GM06990 (cell line): ENCODE measurements at regions not wholly inside any gene's neighbourhood (a gene's known extent, or its start where the extent isn't known, plus 50 kb on each side); places are given as distances from the start of the nearest gene placed in this dataset.

Experiments
- DNase-seq: peaks from one replicate; pipeline ENCODE4 v3.0.0-alpha.2; 2011; ENCODE audit not compliant: insufficient read length; ENCODE audit errors: extremely low read depth
- H3K27me3 ChIP-seq: replicated peaks from 2 replicates; pipeline ENCODE4 v1.6.0; 2011; ENCODE audit warnings: low read length; ENCODE audit not compliant: control insufficient read depth, insufficient read depth
- H3K36me3 ChIP-seq: 2 replicates; pipeline ENCODE4 v1.5.1; 2011; ENCODE audit warnings: low read length; ENCODE audit not compliant: control insufficient read depth, insufficient read depth
- H3K4me3 ChIP-seq: replicated peaks from 2 replicates; pipeline ENCODE4 v1.5.1; 2011; ENCODE audit warnings: low read depth, mild to moderate bottlenecking, control low read depth, low read length
- CTCF ChIP-seq: IDR thresholded peaks from 2 replicates; pipeline ENCODE4 v1.5.1; 2011; ENCODE audit warnings: low read length, control low read depth, mild to moderate bottlenecking, inconsistent platforms; ENCODE audit not compliant: insufficient read depth, poor library complexity, severe bottlenecking

- no peak overlapping the region for H3K4me3 ChIP-seq
- TF ChIP-seq CTCF, result no peak
- no peaks in the 10 kb centered on the region for H3K27me3 ChIP-seq
- no peak for DNase-seq
- H3K36me3 ChIP-seq, result no peaks in the 10 kb centered on the region
Measured at GRCh38 chr5:82564963-82565362, 286.8 kb upstream of the RPS23 start.

GRCh38 chr5:82563745-82564144 is 285.6 kb upstream of the RPS23 start:
- no peak for DNase-seq
- Histone ChIP-seq H3K4me3 (no peak overlapping the region), H3K27me3 (no peaks in the 10 kb centered on the region), H3K36me3 (no peaks in the 10 kb centered on the region)
- no peak for TF ChIP-seq CTCF

GRCh38 chr5:82562696-82563240 is 284.6 kb upstream of the RPS23 start:
- H3K4me3 ChIP-seq, result no peak overlapping the region
- no peak for DNase-seq
- no peak for TF ChIP-seq CTCF
- no peaks in the 10 kb centered on the region for H3K27me3 ChIP-seq
- H3K36me3 ChIP-seq, result no peaks in the 10 kb centered on the region

- H3K36me3 ChIP-seq, result no peaks in the 10 kb centered on the region
- no peaks in the 10 kb centered on the region for H3K27me3 ChIP-seq
- DNase-seq, result no peak
- H3K4me3 ChIP-seq, result no peak overlapping the region
- TF ChIP-seq CTCF, result no peak
Measured at GRCh38 chr5:82561797-82562196, 283.6 kb upstream of the RPS23 start.

GRCh38 chr5:82560969-82561368 is 282.8 kb upstream of the RPS23 start:
- no peak for TF ChIP-seq CTCF
- Histone ChIP-seq H3K27me3 (no peaks in the 10 kb centered on the region), H3K36me3 (no peaks in the 10 kb centered on the region), H3K4me3 (no peak overlapping the region)
- no peak for DNase-seq

- no peak overlapping the region for H3K4me3 ChIP-seq
- no peaks in the 10 kb centered on the region for H3K36me3 ChIP-seq
- no peak for DNase-seq
- TF ChIP-seq CTCF, result no peak
- H3K27me3 ChIP-seq, result no peaks in the 10 kb centered on the region
Measured at GRCh38 chr5:82560561-82560960, 282.4 kb upstream of the RPS23 start.
